HCT116 (cell line): ENCODE measurements at regions not wholly inside any gene's neighbourhood (a gene's known extent, or its start where the extent isn't known, plus 50 kb on each side); places are given as distances from the start of the nearest gene placed in this dataset.

Source experiments
- ATAC-seq: fragments of 200-7000 bp; cut with Tn5 transposase; 2 replicates; pipeline ENCODE4 v1.9.1; 2020; ENCODE audit warnings: mild to moderate bottlenecking, moderate library complexity
- BruUV-seq: library from RNA; stranded (reverse); fragments of 400-500 nt; replicated peaks from 2 replicates; lab custom pipeline; 2021; lab: Mats Ljungman, UMichigan
- CTCF ChIA-PET: fragments of 300-600 bp; sonication (Branson Sonifier 250); formaldehyde crosslinking; loops from one replicate; lab custom pipeline; 2021; ENCODE audit warnings: antibody characterized with exemption; lab: Charles Lee
- POLR2A ChIA-PET: fragments of 300-600, 350-600 bp; sonication (Branson Sonifier 250); formaldehyde crosslinking; loops from one replicate; lab custom pipeline; 2021; ENCODE audit warnings: antibody characterized with exemption; lab: Charles Lee
- RAD21 ChIA-PET, 2 experiments: fragments of 300-600 bp; sonication (Branson Sonifier 250); formaldehyde crosslinking; loops; one replicate each; lab custom pipeline; 2023; ENCODE audit warnings: low total read pairs in 2 of 2; ENCODE audit not compliant: uncharacterized antibody in 2 of 2, unreplicated experiment in 2 of 2, low non-redundant PET in 1 of 2; lab: Charles Lee
- DNase-seq: peaks from one replicate; pipeline ENCODE4 v3.0.0-alpha.2; 2010; ENCODE audit warnings: low read depth, low spot score
- H2AFZ ChIP-seq: fragments of 200-600 bp; shearing (Covaris generic), sonication (generic); 2 replicates; pipeline ENCODE4 v1.6.1; 2017; ENCODE audit warnings: low read depth, mixed run types, mixed read lengths, antibody characterized with exemption, low read length; ENCODE audit not compliant: poor library complexity, severe bottlenecking
- H3K27ac ChIP-seq: 2 replicates; pipeline ENCODE4 v1.5.1; 2012; ENCODE audit warnings: low read depth, low read length
- H3K27me3 ChIP-seq: fragments of 200-600 bp; sonication (generic); 2 replicates; pipeline ENCODE4 v1.6.1; 2016; ENCODE audit warnings: mixed run types, low read length, mixed read lengths; ENCODE audit not compliant: insufficient read depth
- H3K36me3 ChIP-seq, 2 experiments: fragments of 200-500 bp in 1 of 2; fragments of 200-600 bp in 1 of 2; sonication (Bioruptor generic) in 1 of 2; sonication (generic) in 1 of 2; 2 replicates each; pipeline versions ENCODE4 v1.5.1 to v1.6.1; 2014 to 2016; ENCODE audit warnings: low read length in 2 of 2, inconsistent platforms in 1 of 2, mixed read lengths in 1 of 2, mixed run types in 1 of 2; ENCODE audit not compliant: insufficient read depth in 2 of 2, control insufficient read depth in 1 of 2
- H3K4me1 ChIP-seq, 2 experiments: fragments of 200-600 bp in 1 of 2; sonication (generic) in 1 of 2; 2 replicates each; pipeline versions ENCODE4 v1.5.1 to v1.6.1; 2012 to 2017; ENCODE audit warnings: low read length in 2 of 2, inconsistent platforms in 1 of 2, mild to moderate bottlenecking in 1 of 2, mixed read lengths in 1 of 2, mixed run types in 1 of 2, moderate library complexity in 1 of 2; ENCODE audit not compliant: insufficient read depth in 2 of 2, control insufficient read depth in 1 of 2
- H3K4me2 ChIP-seq: fragments of 200-600 bp; sonication (generic); 2 replicates; pipeline ENCODE4 v1.6.1; 2017; ENCODE audit warnings: mixed run types, low read length, mixed read lengths
- H3K4me3 ChIP-seq, 2 experiments: fragments of 200-600 bp in 1 of 2; sonication (generic) in 1 of 2; replicated peaks in 1 of 2; 2 replicates each; pipeline ENCODE4 v1.5.1; 2011 to 2016; ENCODE audit warnings: low read length in 2 of 2, control low read depth in 1 of 2, low read depth in 1 of 2, mild to moderate bottlenecking in 1 of 2, mixed read lengths in 1 of 2, mixed run types in 1 of 2
- H3K79me2 ChIP-seq: fragments of 200-600 bp; sonication (generic); 2 replicates; pipeline ENCODE4 v1.6.1; 2017; ENCODE audit warnings: mild to moderate bottlenecking, mixed run types, low read length, moderate library complexity, mixed read lengths; ENCODE audit not compliant: insufficient read depth
- H3K9ac ChIP-seq: fragments of 200-600 bp; sonication (generic); 2 replicates; pipeline ENCODE4 v1.6.1; 2016; ENCODE audit warnings: low read length, mixed read lengths
- H3K9me2 ChIP-seq: fragments of 200-600 bp; sonication (generic), shearing (Covaris generic); 2 replicates; pipeline ENCODE4 v1.6.1; 2017; ENCODE audit warnings: mixed run types, mild to moderate bottlenecking, moderate library complexity; ENCODE audit not compliant: insufficient read depth
- H3K9me3 ChIP-seq, 2 experiments: fragments of 200-500 bp in 1 of 2; fragments of 200-600 bp in 1 of 2; sonication (Bioruptor generic) in 1 of 2; sonication (generic) in 1 of 2; 2 replicates each; pipeline ENCODE4 v1.6.1; 2014 to 2017; ENCODE audit warnings: low read length in 2 of 2, mixed read lengths in 2 of 2, inconsistent platforms in 1 of 2, low read depth in 1 of 2, mild to moderate bottlenecking in 1 of 2, mixed run types in 1 of 2, moderate library complexity in 1 of 2; ENCODE audit not compliant: control insufficient read depth in 1 of 2, insufficient read depth in 1 of 2
- H4K20me1 ChIP-seq: fragments of 200-600 bp; sonication (generic), shearing (Covaris generic); 2 replicates; pipeline ENCODE4 v1.6.1; 2017; ENCODE audit warnings: mixed run types, mild to moderate bottlenecking, moderate library complexity; ENCODE audit not compliant: insufficient read depth
- CBX3 ChIP-seq: IDR thresholded peaks from 2 replicates; pipeline ENCODE4 v1.6.1; 2012; ENCODE audit warnings: low read depth
- CEBPB ChIP-seq: IDR thresholded peaks from 2 replicates; pipeline ENCODE4 v1.6.1; 2012; ENCODE audit warnings: low read depth
- EGR1 ChIP-seq: IDR thresholded peaks from 2 replicates; pipeline ENCODE4 v1.6.1; 2012; ENCODE audit warnings: low read depth
- ELF1 ChIP-seq: IDR thresholded peaks from 2 replicates; pipeline ENCODE4 v1.6.1; 2012; ENCODE audit warnings: low read depth, borderline replicate concordance
- EZH2 ChIP-seq: fragments of 200-600 bp; sonication (generic); IDR thresholded peaks from 2 replicates; pipeline ENCODE4 v1.6.1; 2017; ENCODE audit warnings: antibody characterized with exemption, mixed run types
- EZH2phosphoT487 ChIP-seq: fragments of 200-600 bp; IDR thresholded peaks from 2 replicates; pipeline ENCODE4 v1.6.1; 2018; ENCODE audit warnings: antibody characterized with exemption, borderline replicate concordance
- FOSL1 ChIP-seq: IDR thresholded peaks from 2 replicates; pipeline ENCODE4 v1.6.1; 2012; ENCODE audit warnings: low read depth
- JUND ChIP-seq: IDR thresholded peaks from 2 replicates; pipeline ENCODE4 v1.6.1; 2012
- POLR2A ChIP-seq: IDR thresholded peaks from 2 replicates; pipeline ENCODE4 v1.7.0; 2011; ENCODE audit warnings: borderline replicate concordance; ENCODE audit not compliant: insufficient read depth, insufficient read length; ENCODE audit errors: extremely low read depth
- POLR2AphosphoS5 ChIP-seq: IDR thresholded peaks from 2 replicates; pipeline ENCODE4 v1.6.1; 2011; ENCODE audit warnings: mild to moderate bottlenecking, low read depth, low read length, moderate library complexity
- RAD21 ChIP-seq: IDR thresholded peaks from 2 replicates; pipeline ENCODE4 v1.6.1; 2012; ENCODE audit warnings: low read depth, mild to moderate bottlenecking
- SIN3A ChIP-seq: IDR thresholded peaks from 2 replicates; pipeline ENCODE4 v1.6.1; 2012; ENCODE audit warnings: low read depth
- SRF ChIP-seq: IDR thresholded peaks from 2 replicates; pipeline ENCODE4 v1.6.1; 2012; ENCODE audit warnings: low read depth
- TCF7L2 ChIP-seq: IDR thresholded peaks from 2 replicates; pipeline ENCODE4 v1.7.0; 2011; ENCODE audit warnings: borderline replicate concordance, inconsistent platforms; ENCODE audit not compliant: insufficient read depth, insufficient read length; ENCODE audit errors: extremely low read depth
- YY1 ChIP-seq: IDR thresholded peaks from 2 replicates; pipeline ENCODE4 v1.6.1; 2011; ENCODE audit warnings: low read length, low read depth, moderate library complexity, mild to moderate bottlenecking; ENCODE audit not compliant: insufficient replicate concordance; ENCODE audit errors: extremely low read depth
- ZFX ChIP-seq: fragments of 450-650 bp; IDR thresholded peaks from 2 replicates; pipeline ENCODE4 v1.6.1; 2017
- intact Hi-C: fragments of 100-400 bp; cut with micrococcal nuclease; formaldehyde crosslinking; loops from 2 replicates; pipeline ENCODE4 v1.10.0; 2022
- TF ChIP-seq, protein P1 (sequence below), 3 experiments: fragments of 200-600 bp in 1 of 3; sonication (generic) in 1 of 3; IDR thresholded peaks in 2 of 3; conservative IDR thresholded peaks in 1 of 3; 2 replicates each; pipeline ENCODE4 v1.5.1; 2012 to 2017; ENCODE audit warnings: low read depth in 2 of 3, low read length in 2 of 3, antibody characterized with exemption in 1 of 3, borderline replicate concordance in 1 of 3, control low read depth in 1 of 3, mild to moderate bottlenecking in 1 of 3, mixed read lengths in 1 of 3, mixed run types in 1 of 3, moderate library complexity in 1 of 3; ENCODE audit not compliant: insufficient read depth in 1 of 3
- TF ChIP-seq, protein P2 (sequence below): IDR thresholded peaks from 2 replicates; pipeline ENCODE4 v1.6.1; 2012
- TF ChIP-seq, protein P3 (sequence below): IDR thresholded peaks from 2 replicates; pipeline ENCODE4 v1.6.1; 2012; ENCODE audit warnings: low read depth

DNA sequence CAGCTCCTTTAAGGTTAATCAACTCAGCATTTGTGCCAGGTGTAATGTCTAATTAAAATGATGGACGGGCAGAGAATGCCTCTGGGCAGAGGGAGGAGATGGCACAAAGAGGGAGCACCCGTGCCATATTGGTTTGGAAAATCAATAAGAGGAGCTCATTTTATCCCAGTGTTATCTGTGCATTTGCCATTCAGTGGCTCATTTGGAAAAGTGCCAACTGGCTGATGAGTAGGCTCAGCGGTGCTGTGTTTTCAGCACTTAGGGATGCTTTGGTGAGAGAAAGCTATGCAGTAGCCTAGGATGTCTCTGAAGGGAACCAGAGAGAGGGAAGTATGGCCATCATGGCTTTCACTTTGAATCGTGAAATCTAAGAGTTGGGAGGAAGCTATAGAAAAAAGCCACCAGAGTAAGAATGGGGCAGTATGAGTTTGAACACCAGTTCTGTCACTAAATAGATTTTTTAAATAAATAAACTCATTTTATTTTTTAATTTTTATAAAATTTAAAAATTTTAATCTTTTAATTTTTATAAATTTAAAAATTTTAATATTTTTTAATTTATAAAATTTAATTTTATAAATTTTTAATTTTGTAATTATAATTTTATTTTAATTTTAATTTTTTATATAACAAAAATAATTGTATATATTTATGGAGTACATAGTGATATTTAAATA lies 472.8 kb downstream of the BRINP1 start (continued):
- TF ChIP-seq RAD21 (no peak), CEBPB (no peak)
- TF ChIP-seq, all 23 proteins: peak for 0

- no peaks in the 10 kb centered on the region for H3K27me3 ChIP-seq
- H3K36me3 ChIP-seq: no peaks in the 10 kb centered on the region
- ATAC-seq (no peak), DNase-seq (no peak)
- H3K9me3 ChIP-seq: peaks cover 5 to 7% of the 10 kb centered on the region in 2 experiments; a peak in 2 of 4 replicates
- no peaks in the 10 kb centered on the region for H3K79me2 ChIP-seq
- H3K4me2 ChIP-seq: no peak overlapping the region
- ChIA-PET RAD21 (no interaction called here), CTCF (no interaction called here), POLR2A (no interaction called here)
- H4K20me1 ChIP-seq: no peaks in the 10 kb centered on the region
- H2AFZ ChIP-seq: no peak overlapping the region
- no peak overlapping the region for H3K27ac ChIP-seq
- no peak overlapping the region for H3K4me3 ChIP-seq
- BruUV-seq: no TSS peak
- no peaks in the 10 kb centered on the region for H3K9me2 ChIP-seq
- no peak overlapping the region for H3K9ac ChIP-seq
- TF ChIP-seq SIN3A (no peak), ELF1 (no peak), RAD21 (no peak), CBX3 (no peak), POLR2AphosphoS5 (no peak), YY1 (no peak), TCF7L2 (no peak), EZH2 (no peak), CEBPB (no peak), EGR1 (no peak), POLR2A (no peak), SRF (no peak), JUND (no peak), FOSL1 (no peak), EZH2phosphoT487 (no peak), ZFX (no peak)
- TF ChIP-seq, protein P1, sequence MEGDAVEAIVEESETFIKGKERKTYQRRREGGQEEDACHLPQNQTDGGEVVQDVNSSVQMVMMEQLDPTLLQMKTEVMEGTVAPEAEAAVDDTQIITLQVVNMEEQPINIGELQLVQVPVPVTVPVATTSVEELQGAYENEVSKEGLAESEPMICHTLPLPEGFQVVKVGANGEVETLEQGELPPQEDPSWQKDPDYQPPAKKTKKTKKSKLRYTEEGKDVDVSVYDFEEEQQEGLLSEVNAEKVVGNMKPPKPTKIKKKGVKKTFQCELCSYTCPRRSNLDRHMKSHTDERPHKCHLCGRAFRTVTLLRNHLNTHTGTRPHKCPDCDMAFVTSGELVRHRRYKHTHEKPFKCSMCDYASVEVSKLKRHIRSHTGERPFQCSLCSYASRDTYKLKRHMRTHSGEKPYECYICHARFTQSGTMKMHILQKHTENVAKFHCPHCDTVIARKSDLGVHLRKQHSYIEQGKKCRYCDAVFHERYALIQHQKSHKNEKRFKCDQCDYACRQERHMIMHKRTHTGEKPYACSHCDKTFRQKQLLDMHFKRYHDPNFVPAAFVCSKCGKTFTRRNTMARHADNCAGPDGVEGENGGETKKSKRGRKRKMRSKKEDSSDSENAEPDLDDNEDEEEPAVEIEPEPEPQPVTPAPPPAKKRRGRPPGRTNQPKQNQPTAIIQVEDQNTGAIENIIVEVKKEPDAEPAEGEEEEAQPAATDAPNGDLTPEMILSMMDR (IDR thresholded peaks at IDR 0.05 in 2 of 3, conservative IDR thresholded peaks at IDR 0.05 in 1 of 3; ENCODE audit: borderline replicate concordance in 1 of 3, insufficient read depth in 1 of 3, low read depth in 2 of 3, low read length in 2 of 3): no peak
- TF ChIP-seq, protein P2, sequence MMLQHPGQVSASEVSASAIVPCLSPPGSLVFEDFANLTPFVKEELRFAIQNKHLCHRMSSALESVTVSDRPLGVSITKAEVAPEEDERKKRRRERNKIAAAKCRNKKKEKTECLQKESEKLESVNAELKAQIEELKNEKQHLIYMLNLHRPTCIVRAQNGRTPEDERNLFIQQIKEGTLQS: no peak
- TF ChIP-seq, protein P3, sequence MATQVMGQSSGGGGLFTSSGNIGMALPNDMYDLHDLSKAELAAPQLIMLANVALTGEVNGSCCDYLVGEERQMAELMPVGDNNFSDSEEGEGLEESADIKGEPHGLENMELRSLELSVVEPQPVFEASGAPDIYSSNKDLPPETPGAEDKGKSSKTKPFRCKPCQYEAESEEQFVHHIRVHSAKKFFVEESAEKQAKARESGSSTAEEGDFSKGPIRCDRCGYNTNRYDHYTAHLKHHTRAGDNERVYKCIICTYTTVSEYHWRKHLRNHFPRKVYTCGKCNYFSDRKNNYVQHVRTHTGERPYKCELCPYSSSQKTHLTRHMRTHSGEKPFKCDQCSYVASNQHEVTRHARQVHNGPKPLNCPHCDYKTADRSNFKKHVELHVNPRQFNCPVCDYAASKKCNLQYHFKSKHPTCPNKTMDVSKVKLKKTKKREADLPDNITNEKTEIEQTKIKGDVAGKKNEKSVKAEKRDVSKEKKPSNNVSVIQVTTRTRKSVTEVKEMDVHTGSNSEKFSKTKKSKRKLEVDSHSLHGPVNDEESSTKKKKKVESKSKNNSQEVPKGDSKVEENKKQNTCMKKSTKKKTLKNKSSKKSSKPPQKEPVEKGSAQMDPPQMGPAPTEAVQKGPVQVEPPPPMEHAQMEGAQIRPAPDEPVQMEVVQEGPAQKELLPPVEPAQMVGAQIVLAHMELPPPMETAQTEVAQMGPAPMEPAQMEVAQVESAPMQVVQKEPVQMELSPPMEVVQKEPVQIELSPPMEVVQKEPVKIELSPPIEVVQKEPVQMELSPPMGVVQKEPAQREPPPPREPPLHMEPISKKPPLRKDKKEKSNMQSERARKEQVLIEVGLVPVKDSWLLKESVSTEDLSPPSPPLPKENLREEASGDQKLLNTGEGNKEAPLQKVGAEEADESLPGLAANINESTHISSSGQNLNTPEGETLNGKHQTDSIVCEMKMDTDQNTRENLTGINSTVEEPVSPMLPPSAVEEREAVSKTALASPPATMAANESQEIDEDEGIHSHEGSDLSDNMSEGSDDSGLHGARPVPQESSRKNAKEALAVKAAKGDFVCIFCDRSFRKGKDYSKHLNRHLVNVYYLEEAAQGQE: no peak
- no peaks in the 10 kb centered on the region for H3K4me1 ChIP-seq
- intact Hi-C loops: no loop called here
Observed at GRCh38 chr9:118918180-118918579, 451.1 kb downstream of the BRINP1 start.
